HEK293 (cell line): ENCODE measurements at regions not wholly inside any gene's neighbourhood (a gene's known extent, or its start where the extent isn't known, plus 50 kb on each side); places are given as distances from the start of the nearest gene placed in this dataset.

Experiments used
- YY1 ChIP-seq: fragments of 450-650 bp; formaldehyde crosslinking; IDR thresholded peaks from 2 replicates; pipeline ENCODE4 v1.5.1; 2018; ENCODE audit warnings: missing biosample characterization, missing genetic modification characterization
- ZBTB8A ChIP-seq: fragments of 450-650 bp; formaldehyde crosslinking; IDR thresholded peaks from 2 replicates; pipeline ENCODE4 v1.5.1; 2016; ENCODE audit warnings: missing biosample characterization, missing genetic modification characterization
- ZNF140 ChIP-seq: fragments of 450-650 bp; formaldehyde crosslinking; IDR thresholded peaks from 2 replicates; pipeline ENCODE4 v1.5.1; 2016; ENCODE audit warnings: missing biosample characterization, missing genetic modification characterization
- ZNF174 ChIP-seq: fragments of 450-650 bp; formaldehyde crosslinking; IDR thresholded peaks from 2 replicates; pipeline ENCODE4 v1.5.0; 2017; ENCODE audit warnings: missing biosample characterization, mild to moderate bottlenecking, missing genetic modification characterization
- ZNF24 ChIP-seq: fragments of 450-650 bp; formaldehyde crosslinking; IDR thresholded peaks from 2 replicates; pipeline ENCODE4 v1.5.1; 2016; ENCODE audit warnings: missing biosample characterization, missing genetic modification characterization
- ZNF544 ChIP-seq: fragments of 450-650 bp; formaldehyde crosslinking; IDR thresholded peaks from 2 replicates; pipeline ENCODE4 v1.5.0; 2017; ENCODE audit warnings: missing biosample characterization, missing genetic modification characterization
- ZNF560 ChIP-seq: fragments of 450-650 bp; formaldehyde crosslinking; IDR thresholded peaks from 2 replicates; pipeline ENCODE4 v1.5.1; 2017; ENCODE audit warnings: missing biosample characterization, missing genetic modification characterization, borderline replicate concordance
- ZNF624 ChIP-seq: fragments of 450-650 bp; formaldehyde crosslinking; IDR thresholded peaks from 2 replicates; pipeline ENCODE4 v1.5.1; 2017; ENCODE audit warnings: missing biosample characterization, missing genetic modification characterization
- ZNF768 ChIP-seq: fragments of 450-650 bp; formaldehyde crosslinking; IDR thresholded peaks from 2 replicates; pipeline ENCODE4 v1.5.1; 2018; ENCODE audit warnings: missing biosample characterization, mild to moderate bottlenecking, missing genetic modification characterization
- TF ChIP-seq, protein P1 (sequence below): fragments of 450-650 bp; IDR thresholded peaks from 2 replicates; pipeline ENCODE4 v1.5.1; 2018; ENCODE audit warnings: missing biosample characterization, mild to moderate bottlenecking, missing genetic modification characterization
- TF ChIP-seq, protein P2 (sequence below): fragments of 450-650 bp; formaldehyde crosslinking; IDR thresholded peaks from 2 replicates; pipeline ENCODE4 v1.5.1; 2016; ENCODE audit warnings: missing biosample characterization, missing genetic modification characterization, low read depth
- TF ChIP-seq, protein P3 (sequence below): fragments of 450-650 bp; formaldehyde crosslinking; IDR thresholded peaks from 2 replicates; pipeline ENCODE4 v1.5.1; 2016; ENCODE audit warnings: missing biosample characterization, missing genetic modification characterization, borderline replicate concordance
- TF ChIP-seq, protein P4 (sequence below): fragments of 450-650 bp; formaldehyde crosslinking; IDR thresholded peaks from 2 replicates; pipeline ENCODE4 v1.5.1; 2016; ENCODE audit warnings: missing biosample characterization, missing genetic modification characterization

DNA sequence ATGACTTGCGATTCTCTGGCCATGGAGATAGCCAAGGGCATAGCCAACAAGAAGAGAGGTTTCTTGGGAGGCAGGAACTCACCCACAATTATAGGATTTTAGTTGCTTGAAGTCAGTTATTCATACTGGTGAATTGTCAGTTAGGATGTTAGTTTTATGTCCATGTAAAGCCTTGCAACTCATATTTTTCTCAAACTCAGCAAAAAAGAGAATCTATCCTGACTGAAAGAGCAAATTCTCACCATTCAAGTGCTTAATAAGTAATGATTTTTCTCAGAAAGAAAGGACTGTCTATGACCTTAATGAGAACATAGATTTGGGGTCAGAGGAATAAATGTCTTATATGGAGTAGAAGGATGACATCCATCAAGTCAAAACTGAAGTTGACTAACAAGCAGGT lies 934.5 kb downstream of the STPG2 start:
- TF ChIP-seq, protein P1, sequence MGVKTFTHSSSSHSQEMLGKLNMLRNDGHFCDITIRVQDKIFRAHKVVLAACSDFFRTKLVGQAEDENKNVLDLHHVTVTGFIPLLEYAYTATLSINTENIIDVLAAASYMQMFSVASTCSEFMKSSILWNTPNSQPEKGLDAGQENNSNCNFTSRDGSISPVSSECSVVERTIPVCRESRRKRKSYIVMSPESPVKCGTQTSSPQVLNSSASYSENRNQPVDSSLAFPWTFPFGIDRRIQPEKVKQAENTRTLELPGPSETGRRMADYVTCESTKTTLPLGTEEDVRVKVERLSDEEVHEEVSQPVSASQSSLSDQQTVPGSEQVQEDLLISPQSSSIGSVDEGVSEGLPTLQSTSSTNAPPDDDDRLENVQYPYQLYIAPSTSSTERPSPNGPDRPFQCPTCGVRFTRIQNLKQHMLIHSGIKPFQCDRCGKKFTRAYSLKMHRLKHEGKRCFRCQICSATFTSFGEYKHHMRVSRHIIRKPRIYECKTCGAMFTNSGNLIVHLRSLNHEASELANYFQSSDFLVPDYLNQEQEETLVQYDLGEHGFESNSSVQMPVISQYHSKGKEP = no peak
- no peak for TF ChIP-seq ZNF768 (tag by site-specific recombination)
- no peak for TF ChIP-seq YY1 (tag by site-specific recombination)
- no peak for TF ChIP-seq ZNF544
- TF ChIP-seq, protein P2, sequence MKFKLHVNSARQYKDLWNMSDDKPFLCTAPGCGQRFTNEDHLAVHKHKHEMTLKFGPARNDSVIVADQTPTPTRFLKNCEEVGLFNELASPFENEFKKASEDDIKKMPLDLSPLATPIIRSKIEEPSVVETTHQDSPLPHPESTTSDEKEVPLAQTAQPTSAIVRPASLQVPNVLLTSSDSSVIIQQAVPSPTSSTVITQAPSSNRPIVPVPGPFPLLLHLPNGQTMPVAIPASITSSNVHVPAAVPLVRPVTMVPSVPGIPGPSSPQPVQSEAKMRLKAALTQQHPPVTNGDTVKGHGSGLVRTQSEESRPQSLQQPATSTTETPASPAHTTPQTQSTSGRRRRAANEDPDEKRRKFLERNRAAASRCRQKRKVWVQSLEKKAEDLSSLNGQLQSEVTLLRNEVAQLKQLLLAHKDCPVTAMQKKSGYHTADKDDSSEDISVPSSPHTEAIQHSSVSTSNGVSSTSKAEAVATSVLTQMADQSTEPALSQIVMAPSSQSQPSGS (tag by site-specific recombination) = no peak
- TF ChIP-seq ZNF174 (tag by site-specific recombination) = no peak
- TF ChIP-seq ZNF24 = no peak
- TF ChIP-seq, protein P3, sequence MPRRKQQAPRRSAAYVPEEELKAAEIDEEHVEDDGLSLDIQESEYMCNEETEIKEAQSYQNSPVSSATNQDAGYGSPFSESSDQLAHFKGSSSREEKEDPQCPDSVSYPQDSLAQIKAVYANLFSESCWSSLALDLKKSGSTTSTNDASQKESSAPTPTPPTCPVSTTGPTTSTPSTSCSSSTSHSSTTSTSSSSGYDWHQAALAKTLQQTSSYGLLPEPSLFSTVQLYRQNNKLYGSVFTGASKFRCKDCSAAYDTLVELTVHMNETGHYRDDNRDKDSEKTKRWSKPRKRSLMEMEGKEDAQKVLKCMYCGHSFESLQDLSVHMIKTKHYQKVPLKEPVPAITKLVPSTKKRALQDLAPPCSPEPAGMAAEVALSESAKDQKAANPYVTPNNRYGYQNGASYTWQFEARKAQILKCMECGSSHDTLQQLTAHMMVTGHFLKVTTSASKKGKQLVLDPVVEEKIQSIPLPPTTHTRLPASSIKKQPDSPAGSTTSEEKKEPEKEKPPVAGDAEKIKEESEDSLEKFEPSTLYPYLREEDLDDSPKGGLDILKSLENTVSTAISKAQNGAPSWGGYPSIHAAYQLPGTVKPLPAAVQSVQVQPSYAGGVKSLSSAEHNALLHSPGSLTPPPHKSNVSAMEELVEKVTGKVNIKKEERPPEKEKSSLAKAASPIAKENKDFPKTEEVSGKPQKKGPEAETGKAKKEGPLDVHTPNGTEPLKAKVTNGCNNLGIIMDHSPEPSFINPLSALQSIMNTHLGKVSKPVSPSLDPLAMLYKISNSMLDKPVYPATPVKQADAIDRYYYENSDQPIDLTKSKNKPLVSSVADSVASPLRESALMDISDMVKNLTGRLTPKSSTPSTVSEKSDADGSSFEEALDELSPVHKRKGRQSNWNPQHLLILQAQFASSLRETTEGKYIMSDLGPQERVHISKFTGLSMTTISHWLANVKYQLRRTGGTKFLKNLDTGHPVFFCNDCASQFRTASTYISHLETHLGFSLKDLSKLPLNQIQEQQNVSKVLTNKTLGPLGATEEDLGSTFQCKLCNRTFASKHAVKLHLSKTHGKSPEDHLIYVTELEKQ (tag by site-specific recombination) = no peak
- TF ChIP-seq ZNF624 (tag by site-specific recombination) = no peak
- no peak for TF ChIP-seq ZBTB8A (tag by site-specific recombination)
- TF ChIP-seq, protein P4, sequence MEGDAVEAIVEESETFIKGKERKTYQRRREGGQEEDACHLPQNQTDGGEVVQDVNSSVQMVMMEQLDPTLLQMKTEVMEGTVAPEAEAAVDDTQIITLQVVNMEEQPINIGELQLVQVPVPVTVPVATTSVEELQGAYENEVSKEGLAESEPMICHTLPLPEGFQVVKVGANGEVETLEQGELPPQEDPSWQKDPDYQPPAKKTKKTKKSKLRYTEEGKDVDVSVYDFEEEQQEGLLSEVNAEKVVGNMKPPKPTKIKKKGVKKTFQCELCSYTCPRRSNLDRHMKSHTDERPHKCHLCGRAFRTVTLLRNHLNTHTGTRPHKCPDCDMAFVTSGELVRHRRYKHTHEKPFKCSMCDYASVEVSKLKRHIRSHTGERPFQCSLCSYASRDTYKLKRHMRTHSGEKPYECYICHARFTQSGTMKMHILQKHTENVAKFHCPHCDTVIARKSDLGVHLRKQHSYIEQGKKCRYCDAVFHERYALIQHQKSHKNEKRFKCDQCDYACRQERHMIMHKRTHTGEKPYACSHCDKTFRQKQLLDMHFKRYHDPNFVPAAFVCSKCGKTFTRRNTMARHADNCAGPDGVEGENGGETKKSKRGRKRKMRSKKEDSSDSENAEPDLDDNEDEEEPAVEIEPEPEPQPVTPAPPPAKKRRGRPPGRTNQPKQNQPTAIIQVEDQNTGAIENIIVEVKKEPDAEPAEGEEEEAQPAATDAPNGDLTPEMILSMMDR = no peak
- TF ChIP-seq ZNF560 (tag by site-specific recombination) = no peak
- no peak for TF ChIP-seq ZNF140 (tag by site-specific recombination)
